Ovary (tissue), 7 donors: ENCODE measurements at regions not wholly inside any gene's neighbourhood (a gene's known extent, or its start where the extent isn't known, plus 50 kb on each side); places are given as distances from the start of the nearest gene placed in this dataset.

Experiments
- DNase-seq, 5 donors: peaks; one replicate each; pipeline ENCODE4 v3.0.0-alpha.2; 2019 to 2020
- H3K27ac ChIP-seq, 2 donors: fragments of 200-600 bp; one replicate each; pipeline versions ENCODE4 v1.5.1 to v1.8.0; 2019 to 2022
- H3K27me3 ChIP-seq: fragments of 200-600 bp; one replicate; pipeline ENCODE4 v1.8.0; 2022
- H3K36me3 ChIP-seq: fragments of 200-600 bp; sonication (generic); one replicate; pipeline ENCODE4 v1.5.1; 2019
- H3K4me1 ChIP-seq: one replicate; pipeline ENCODE4 v1.8.1; 2013; ENCODE audit warnings: mild to moderate bottlenecking, moderate library complexity; ENCODE audit not compliant: insufficient read depth
- H3K4me3 ChIP-seq: fragments of 200-600 bp; sonication (generic); one replicate; pipeline ENCODE4 v1.5.1; 2017
- H3K9me3 ChIP-seq, 2 donors: fragments of 200-600 bp in 1 of 2; sonication (generic) in 1 of 2; one replicate each; pipeline versions ENCODE4 v1.5.1 to v1.8.1; 2013 to 2019; ENCODE audit warnings: mild to moderate bottlenecking in 1 of 2, moderate library complexity in 1 of 2
- CTCF ChIP-seq, 3 donors: fragments of 450-650 bp in 2 of 3; fragments of 200-600 bp in 1 of 3; IDR thresholded peaks; one replicate each; pipeline versions ENCODE4 v1.5.1 to v1.8.0; 2016 to 2022; ENCODE audit warnings: antibody characterized with exemption in 3 of 3, mild to moderate bottlenecking in 1 of 3
- EP300 ChIP-seq: sonication (generic); formaldehyde crosslinking; IDR thresholded peaks from one replicate; pipeline ENCODE4 v1.6.1; 2017; ENCODE audit warnings: antibody characterized with exemption
- POLR2A ChIP-seq: fragments of 450-650 bp; IDR thresholded peaks from one replicate; pipeline ENCODE4 v1.6.1; 2017; ENCODE audit warnings: antibody characterized with exemption, mild to moderate bottlenecking, moderate library complexity
- WGBS, 3 donors: extraction: QIAGEN DNeasy Blood & Tissue Kit in 1 of 3; methylation state at CpG; one replicate each; pipeline versions ENCODE4 v1.1.5 to v1.1.7; 2013 to 2017; 5-methylcytosine and 5-hydroxymethylcytosine counted together
- intact Hi-C, 4 donors: fragments of 100-400 bp; cut with DNase I; formaldehyde crosslinking; loops; one replicate each; pipeline versions ENCODE4 v1.11.0 to v1.15.1; 2022 to 2023
- donor health status: DM: no; HTN: no; CAD: no; lungs with moderate emphysema.
- donor health status: DM: no; HTN: no; CAD: no.
- donor health status: Bipolar disorder and iron deficiency.
- donor health status: DM: no; HTN: no; CAD: no.
- donor health status: DM: yes; HTN: yes; CAD: no.

DNA sequence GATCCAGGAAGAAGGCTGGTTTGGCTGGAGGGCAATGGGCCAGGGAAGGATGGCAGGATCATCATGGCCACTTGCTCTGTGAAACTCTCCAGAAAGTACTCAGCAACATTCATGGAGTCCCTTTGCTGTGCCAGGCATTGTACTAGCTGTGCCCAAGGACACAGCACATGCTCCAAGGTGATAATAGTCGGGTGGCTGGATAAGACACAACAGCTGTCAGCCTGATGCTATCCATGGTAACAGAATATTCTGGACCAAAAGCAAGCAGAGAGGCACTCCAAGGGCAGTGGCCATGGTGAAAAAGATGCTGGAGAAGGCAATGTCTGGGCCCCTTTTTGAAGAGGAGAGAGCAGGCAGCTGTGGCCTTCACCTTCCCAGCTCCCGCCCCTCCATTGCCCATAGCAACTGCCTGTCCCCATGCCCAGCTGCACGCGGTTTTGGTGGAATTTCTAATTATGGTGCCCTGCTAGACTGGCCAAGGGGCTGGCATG, 113.8 kb upstream of the CPEB4 start:
- 63 to 74% (median 65%) methylated on average over 4 of the region's 4 CpGs for WGBS, 3 donors
- no peaks in the 10 kb centered on the region for H3K36me3 ChIP-seq
- H3K27ac ChIP-seq: no peak overlapping the region
- H3K4me1 ChIP-seq: no peaks in the 10 kb centered on the region
- H3K4me3 ChIP-seq: no peak overlapping the region
- intact Hi-C loops: no loop called here
- TF ChIP-seq EP300 (no peak), POLR2A (no peak), CTCF (IDR thresholded peaks at IDR 0.05) (no peak)
- no peak for DNase-seq
- no peaks in the 10 kb centered on the region for H3K27me3 ChIP-seq
- H3K9me3 ChIP-seq: no peaks in the 10 kb centered on the region

DNA sequence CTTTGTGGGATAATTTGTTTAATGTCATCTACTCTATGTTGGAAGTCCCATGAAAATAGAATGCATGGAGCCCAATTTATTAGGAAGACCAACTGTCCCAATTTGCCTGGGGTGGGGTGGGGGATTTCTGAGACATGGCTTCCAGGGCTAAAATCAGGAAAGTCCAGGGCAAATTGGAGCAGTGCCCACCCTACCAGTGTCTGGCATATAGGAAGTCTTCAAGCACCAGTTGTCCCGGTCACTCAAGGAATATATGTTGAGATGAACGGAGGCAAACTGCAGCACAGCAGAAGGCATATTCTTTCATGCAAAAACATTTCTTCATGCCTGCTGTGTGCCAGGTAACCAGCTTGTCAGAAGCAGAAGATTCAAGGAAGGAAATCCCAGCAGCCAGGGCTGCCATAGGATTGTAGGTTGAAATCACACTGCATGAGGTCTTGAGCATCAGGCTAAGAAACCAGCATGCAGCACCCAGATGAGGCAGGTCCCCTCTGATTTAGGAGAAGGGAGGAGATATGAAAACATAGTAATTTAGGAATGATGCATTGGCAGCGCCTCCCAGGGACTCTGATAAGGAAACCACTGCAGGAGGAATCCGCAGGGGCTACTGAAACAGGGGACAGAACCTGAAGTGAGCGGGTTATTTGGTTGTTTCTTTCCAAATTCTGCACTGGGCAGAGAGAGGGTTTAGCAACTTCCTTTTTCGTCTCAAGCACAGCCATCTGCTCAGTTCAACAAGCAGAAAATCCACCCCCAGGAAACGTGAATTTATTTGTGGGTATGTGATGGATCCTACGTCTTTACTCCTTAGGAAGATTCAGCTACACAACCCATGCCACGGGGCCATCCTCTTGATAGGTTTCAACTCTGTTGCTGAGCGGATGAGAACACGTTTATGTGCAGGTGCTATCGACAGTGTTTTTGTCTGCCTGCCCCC, 112.6 kb upstream of the CPEB4 start:
- DNase-seq: no peak
- no peaks in the 10 kb centered on the region for H3K9me3 ChIP-seq
- no peaks in the 10 kb centered on the region for H3K36me3 ChIP-seq
- WGBS, 3 donors: 73 to 79% (median 78%) methylated on average over 12 of the region's 12 CpGs
- H3K27me3 ChIP-seq: no peaks in the 10 kb centered on the region
- intact Hi-C loops: no loop called here
- no peaks in the 10 kb centered on the region for H3K4me1 ChIP-seq
- no peak for TF ChIP-seq EP300
- TF ChIP-seq CTCF (IDR thresholded peaks at IDR 0.05): no peak
- no peak for TF ChIP-seq POLR2A
- no peak overlapping the region for H3K4me3 ChIP-seq
- no peak overlapping the region for H3K27ac ChIP-seq

DNA sequence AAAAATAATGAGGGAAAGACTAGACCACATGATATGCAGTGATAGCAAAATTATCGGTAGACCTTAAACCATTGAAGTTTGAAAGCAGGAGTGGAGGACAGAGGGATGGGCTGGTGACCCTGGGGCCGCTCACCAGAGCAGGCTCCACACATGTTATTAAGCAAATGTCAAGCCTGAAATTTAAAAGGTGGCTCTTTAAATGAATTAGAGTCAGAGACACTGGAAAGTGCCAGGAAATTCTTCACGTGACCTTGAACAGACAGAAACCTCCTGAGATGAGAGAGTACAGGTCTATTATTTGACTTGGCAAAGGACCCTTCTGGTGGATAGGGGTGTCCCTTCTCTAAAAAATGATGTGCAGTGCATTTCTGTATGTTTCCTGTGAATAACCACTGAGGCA, 111.0 kb upstream of the CPEB4 start:
- H3K27me3 ChIP-seq: no peaks in the 10 kb centered on the region
- no peaks in the 10 kb centered on the region for H3K9me3 ChIP-seq
- H3K27ac ChIP-seq: no peak overlapping the region
- intact Hi-C loops: no loop called here
- DNase-seq: no peak
- peaks cover 10% of the 10 kb centered on the region for H3K4me1 ChIP-seq
- 20 to 38% (median 26%) methylated on average over 3 of the region's 3 CpGs for WGBS, 3 donors
- no peak for TF ChIP-seq POLR2A
- TF ChIP-seq EP300: no peak
- no peak for TF ChIP-seq CTCF (IDR thresholded peaks at IDR 0.05)
- H3K36me3 ChIP-seq: no peaks in the 10 kb centered on the region
- H3K4me3 ChIP-seq: no peak overlapping the region

DNA sequence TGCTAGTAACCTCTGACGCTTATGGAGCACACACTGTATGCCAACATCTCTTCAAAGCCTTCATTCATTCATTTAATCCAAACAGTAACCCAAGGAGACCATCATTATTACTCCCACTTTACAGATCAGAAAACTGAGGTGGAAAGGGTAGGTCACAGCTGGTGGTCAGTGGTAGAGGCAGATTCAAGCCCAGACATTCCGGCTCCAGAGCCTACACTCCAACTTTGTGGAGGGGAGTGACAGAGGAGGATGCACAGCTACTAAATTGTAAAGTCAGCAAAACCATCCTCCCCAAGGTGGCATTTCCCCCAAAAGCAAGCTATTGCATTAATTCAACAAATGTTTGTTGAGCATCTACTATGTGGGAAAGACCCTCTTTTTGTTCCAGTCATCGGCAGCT, 110.5 kb upstream of the CPEB4 start:
- Histone ChIP-seq H3K36me3 (no peaks in the 10 kb centered on the region), H3K27me3 (no peaks in the 10 kb centered on the region), H3K27ac (no peak overlapping the region), H3K4me3 (no peak overlapping the region), H3K9me3 (no peaks in the 10 kb centered on the region), H3K4me1 (peaks cover 12% of the 10 kb centered on the region)
- WGBS, 3 donors: 88 to 95% (median 90%) methylated on average over 3 of the region's 3 CpGs
- DNase-seq: no peak
- no peak for TF ChIP-seq EP300
- TF ChIP-seq CTCF (IDR thresholded peaks at IDR 0.05): no peak
- no peak for TF ChIP-seq POLR2A
- intact Hi-C loops: no loop called here
